Dermis blood vessel endothelial cell (primary cell): ENCODE measurements at regions not wholly inside any gene's neighbourhood (a gene's known extent, or its start where the extent isn't known, plus 50 kb on each side); places are given as distances from the start of the nearest gene placed in this dataset.

Experiments used
- DNase-seq: peaks from one replicate; pipeline ENCODE4 v3.0.0; 2010

DNA sequence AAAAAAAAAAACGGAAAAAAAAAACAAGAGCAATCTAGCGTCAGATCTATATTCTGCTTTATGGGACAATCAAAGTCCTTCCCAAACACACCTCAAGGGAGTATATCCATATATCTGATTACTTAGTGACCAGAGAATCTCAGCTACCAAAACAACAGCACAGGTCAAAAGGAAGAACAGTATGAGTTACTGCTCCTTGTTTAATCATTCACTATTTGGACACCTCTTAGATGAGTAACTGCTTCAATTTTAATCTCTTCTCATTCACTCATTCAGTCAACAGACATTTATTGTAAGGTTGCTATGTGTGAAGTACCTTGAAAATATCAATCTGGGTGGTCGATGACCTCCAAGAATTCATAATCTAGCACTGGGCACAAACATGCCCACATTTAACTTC is 193.2 kb downstream of the IRS2 start:
- no peak for DNase-seq

DNA sequence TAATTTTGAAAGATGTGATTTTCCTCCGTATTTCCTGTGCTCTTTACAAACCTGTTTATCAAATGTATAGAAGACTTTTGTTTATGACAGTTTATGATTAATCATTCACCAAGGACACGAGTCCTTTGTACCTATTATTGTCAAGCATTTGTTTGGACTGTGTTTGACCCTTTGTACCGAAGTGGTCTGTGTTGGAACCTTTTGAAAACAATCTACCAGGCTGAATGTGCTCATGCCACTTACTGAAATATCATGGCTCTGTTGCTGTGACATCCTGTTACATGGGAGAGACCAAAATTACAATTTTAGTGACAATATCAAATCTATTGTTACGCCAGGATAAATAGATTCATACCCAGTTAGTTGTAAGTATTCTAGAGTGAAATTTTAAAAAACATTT is 193.6 kb downstream of the IRS2 start:
- no peak for DNase-seq

DNA sequence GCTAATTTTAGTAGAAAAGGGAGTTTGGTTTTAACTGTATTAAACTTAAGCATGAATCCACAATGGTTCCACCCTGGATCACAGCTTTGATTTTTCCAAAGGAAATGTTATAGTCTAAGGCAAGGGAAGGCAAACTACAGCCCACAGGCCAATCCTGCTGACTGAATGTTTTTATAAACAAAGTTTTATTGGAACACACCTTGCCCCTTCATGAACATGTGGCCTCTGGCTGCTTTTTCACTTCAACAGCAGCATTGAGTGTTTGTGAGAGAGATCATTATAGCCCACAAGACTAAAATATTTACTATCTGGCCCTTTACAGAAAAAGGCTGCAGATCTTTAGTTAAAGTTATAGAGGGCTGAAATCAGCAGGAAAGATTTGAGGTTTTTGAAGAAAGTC is 198.7 kb downstream of the IRS2 start:
- DNase-seq = no peak

DNA sequence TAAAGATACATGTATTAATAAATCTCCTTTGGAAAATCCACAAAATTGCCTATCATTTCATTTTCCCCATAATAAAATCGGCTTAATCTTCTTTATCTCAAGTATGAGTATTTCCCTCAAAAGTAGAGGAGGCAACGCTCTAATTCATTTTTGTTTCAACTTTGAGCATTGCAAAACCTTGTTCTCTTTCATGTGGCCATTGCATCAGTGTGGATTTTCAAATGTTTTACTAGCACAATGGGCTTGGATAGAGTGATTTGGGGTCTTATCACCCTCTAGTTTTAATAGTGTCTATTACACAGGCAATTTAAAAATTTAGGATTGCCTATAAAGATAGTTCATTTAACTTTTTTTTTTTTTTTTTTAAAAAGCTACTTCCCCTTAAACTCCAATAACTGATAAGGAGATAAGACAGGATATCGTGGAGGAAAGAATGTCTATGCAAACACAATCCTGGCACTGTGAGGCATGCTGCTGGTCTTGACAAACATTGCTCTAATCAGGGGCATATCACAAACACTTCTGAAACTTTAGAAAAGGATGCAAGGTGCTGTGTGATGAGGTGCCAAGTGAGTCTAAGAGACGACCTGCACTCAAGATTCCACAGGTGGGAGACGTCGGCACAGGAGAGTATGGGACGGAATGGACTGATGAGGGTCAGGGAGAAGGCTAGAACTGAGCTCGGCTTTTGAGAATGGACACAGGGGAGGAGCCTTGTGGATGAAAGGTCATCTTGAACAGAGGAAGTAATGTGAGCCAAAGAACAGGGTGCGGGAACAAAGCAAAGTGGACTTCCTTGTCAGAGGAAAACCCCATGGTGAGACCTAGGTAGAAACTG is 199.7 kb downstream of the IRS2 start:
- no peak for DNase-seq

DNA sequence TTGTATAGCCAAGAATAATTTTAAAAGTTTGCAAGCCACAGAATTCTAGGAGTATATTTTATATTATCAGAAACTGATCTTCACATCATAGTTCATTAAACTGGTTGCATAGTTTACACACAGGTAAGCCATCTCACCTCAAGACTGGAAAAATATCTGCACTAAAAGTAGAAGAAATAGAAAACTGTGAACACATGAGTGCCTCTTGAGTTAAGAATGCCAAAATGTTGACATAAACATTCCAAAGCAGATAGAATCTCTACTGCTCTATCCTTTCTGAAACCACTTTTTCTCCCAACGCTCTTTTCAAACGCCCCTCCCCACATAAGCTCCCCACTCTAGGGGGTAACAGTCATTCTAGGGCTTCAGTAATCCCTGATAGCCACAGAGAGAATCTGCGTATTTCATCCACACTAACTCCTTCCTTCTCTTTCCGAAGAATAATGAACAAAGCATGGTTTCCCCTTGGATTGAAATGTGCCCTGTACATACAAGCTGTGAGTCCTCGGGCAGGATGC is 201.5 kb downstream of the IRS2 start:
- DNase-seq = no peak

DNA sequence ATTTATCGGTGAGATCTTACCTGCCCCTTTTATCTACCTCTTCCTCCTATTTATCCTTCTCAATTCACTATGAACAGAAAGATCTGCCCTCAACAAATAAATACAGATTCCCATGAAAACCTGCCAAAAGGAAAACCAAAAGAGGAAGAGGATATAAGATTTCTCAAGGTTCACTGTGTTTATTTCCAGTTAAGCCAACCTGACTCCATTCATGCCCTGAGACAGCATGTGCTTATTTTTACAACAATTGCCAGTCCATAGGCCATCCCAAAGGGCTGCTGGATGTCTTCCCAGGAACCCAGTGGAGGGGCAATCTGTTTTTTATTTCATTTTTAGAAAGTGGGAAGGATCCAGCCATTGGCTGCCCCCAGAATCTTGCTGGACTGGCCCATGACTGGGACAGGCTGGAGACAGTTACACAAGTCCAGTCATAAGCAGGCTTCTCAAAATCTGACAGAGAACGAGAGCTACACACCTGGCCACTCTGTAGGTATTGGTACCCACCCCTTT is 209.1 kb downstream of the IRS2 start:
- no peak for DNase-seq

DNA sequence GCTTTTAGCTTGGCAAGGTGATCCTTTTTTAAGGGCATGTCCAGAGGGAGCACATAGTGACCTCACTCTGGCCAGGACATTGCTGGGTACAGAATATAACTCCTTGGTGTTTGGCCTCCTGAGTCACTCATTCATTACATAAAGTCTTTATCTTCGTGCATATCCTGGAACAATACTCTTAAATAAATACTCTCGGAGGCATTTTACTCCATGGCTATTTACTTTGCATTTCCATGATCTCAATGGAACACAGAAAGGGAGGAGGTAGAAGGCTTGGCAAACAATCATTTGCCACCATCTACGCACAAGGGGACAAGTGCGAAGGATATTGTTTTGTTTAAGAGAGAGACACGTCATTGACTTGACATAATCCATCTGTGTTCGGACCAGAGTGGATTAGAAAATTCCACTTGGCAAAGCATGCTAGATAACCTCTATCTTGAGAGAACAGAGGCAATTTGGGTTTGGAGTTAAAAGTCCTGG is 210.0 kb downstream of the IRS2 start:
- no peak for DNase-seq

DNA sequence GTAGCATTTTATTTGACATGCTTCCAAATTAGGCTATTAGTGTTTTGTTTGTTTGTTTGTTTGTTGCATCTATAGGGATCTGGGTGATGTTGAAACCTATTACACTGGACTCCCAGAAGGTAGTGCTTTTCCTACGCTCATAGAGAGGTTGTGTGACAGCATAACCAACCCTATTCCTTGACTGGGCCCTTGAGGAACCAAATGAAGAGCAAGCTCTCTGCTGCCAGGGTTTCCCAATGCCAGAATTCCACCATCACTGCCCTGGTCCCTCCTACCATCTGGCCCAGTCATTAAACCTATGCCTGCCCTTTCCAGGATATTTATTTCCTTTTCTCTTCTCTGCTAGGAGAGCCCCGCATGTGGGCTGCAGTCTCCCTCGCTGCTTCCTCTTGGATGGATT is 210.6 kb downstream of the IRS2 start:
- no peak for DNase-seq

DNA sequence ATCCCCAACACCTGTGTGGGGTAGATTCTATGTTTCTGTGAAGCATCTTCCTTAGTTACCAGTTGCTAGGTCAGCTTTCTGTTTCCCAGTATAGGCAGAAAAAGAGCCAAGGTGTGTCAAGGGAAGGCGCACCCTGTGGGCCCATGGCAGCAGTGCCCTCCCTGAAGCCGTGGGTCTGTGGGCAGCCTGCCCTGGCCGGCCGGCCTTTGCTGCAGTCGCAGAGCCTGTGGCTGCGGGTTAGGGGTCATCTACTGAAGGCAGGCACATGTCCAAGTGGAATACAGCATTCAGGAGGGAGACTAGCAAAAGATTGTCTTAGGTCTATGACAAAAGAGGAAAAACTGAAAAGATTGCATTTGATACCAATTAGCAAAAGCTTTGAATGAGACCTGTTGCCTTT is 214.0 kb downstream of the IRS2 start:
- no peak for DNase-seq

DNA sequence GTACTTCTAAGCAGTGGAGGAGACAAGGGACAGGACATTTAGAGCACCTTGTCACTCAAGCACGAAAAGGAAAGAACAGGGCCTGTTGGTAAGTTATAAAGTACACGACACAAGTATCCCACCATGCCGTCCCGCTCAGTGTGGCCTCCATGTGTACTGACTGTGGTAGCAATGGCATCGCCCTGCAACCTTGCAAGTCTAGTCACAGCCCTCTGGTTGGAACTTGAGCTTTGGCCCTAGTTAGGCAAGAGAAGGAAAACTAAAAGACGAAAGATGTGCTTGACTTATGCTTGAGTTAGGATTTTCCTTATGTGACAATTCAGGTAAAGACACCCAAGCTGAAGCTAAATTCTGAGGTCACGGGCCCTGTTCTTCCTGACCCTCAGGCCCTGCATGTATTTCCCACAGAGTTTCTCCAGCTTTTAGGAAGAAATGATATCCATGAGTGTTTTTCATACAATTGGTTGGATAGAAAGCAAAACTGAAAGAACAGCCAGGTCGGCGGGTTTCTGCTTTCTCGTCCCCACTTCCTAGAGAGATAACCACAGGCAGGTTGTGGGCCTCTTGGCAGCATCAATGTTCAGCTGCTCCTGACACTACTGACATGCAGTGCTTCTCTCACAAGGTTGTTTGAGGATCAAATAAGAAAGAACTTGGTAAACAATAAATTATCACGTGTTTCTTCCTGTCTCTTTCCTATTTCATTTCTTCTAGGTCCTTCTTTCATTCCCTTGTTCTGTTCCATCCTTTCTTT is 216.2 kb downstream of the IRS2 start:
- DNase-seq = no peak

DNA sequence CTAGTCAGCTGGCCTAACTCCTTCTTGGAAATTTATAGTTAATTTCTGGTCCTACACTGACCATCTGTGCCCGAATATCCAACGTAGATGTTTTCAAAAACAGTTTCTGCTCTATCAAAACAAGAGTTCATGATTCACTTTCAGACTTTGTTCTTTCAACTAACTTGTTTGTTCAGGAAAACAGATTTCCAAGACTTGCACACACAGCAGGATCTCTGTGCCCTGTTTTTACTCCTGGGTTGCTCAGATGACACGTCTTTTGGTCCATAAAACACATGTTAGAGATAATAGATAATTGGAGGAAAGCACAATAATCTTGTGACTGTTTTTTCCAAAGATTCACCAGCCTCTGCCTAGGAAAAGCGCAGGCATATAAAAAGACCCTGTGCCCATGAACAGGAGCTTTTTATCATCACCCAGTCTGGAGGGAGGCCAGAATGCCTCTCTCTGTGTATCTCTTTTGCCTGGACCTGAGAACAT is 218.0 kb downstream of the IRS2 start:
- no peak for DNase-seq

DNA sequence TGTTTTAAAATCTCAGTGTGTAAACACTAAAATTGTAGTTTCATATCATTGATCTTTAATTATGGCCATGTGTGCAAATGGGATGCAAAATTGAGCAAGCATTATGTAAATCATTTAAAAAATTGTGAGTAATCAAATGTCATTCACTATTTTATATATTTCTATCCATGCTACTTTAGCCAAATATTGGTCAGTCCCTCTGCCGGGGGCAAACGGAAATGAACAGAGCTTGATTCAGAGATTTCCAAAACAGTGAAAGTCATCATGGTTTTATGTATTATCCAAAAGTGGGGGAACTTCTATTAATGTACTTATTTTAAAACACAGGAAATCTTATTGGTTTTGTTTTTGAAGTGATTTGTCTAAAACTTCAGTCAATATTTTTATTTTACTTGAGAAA is 219.1 kb downstream of the IRS2 start:
- DNase-seq = no peak

DNA sequence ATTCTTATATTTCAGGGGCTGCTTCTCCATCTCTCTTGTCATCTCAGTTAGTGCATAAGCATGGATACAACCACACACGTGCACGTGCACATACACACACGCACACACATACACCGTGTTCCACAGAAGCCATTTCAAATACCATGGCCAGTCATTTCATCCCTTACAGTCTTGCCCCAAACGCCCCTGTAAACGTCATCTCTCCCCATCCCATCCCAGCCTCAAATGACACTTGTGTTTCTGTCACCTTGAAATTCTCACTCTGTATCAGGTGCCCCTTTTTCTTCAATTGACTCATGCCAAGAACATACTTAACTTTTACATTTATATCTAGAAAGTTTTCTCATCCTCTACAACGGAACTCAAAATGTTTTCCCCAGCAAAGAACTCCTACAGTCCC is 220.5 kb downstream of the IRS2 start:
- DNase-seq = no peak

DNA sequence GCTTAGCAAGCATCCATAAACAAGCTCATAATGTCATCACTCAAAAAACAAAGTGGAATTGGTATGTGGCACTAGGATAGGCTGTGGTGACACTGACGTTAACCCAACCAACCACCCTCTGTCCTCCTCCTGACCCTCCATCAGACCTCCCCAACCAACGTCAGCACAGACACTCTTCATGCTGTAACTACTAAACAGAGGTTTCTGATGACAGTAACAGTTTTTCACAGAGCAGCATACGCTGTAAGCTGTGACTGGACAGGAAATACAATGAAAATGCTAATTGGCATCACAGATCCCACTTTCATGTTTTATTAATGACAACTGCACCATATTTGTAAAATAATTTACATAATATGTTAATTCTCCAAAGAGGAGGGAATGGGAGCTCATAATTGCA is 238.0 kb downstream of the IRS2 start:
- DNase-seq = no peak

DNA sequence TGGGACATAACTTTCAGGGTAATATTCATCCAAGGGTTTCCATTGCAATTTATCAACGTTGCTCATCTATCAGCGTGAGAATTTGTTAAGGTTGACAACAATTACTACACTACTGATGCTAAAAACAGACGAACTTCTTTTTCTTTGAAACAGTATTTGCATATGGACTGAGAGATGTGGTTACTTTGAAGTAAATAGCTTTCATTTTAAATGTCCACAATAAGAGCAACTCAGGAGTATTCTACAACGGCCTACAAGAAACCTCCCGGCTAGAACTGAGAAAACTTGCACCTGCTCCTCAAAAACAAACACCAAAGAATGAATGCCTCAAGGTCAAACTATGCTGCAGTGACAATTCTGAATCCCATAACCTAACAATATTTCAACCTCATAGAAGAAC is 238.4 kb downstream of the IRS2 start:
- no peak for DNase-seq

DNA sequence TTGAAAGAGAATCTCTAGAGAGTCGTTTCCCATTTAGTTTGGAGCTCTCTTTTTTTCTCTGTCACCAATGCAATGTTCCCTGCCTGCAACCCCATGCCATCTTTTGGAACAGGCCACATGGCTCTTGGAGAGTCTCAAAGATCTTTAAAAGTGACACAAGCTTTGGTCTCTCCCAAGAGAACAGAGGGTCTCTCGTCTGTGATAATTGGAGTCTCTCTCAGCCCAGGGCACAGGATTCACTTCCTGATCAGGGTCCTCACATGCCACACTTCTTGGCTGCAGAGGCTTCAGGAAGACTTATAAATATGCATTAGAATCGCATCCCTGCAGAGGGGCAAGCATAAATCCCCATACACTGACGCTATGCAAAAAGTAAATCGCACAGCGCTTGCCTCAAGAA is 240.5 kb downstream of the IRS2 start:
- no peak for DNase-seq

DNA sequence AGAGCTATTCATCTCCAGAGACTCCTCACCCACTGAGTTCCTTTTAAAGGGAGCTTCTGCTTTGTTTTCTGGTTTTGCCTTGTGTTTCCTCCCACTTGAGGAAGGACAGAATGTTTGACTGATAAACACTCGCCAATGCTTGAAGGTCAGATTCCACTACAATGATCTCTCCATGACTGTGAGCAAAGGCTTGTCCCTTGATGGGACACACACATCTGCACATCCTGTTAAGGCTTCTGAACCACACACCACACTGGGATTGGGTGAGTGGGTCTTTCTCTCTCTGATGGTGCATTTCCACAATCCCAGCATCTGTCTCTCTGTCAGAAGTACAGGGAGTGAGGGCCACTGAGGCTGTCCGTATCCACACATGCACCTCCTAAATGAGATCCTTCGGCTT is 245.3 kb downstream of the IRS2 start:
- no peak for DNase-seq

DNA sequence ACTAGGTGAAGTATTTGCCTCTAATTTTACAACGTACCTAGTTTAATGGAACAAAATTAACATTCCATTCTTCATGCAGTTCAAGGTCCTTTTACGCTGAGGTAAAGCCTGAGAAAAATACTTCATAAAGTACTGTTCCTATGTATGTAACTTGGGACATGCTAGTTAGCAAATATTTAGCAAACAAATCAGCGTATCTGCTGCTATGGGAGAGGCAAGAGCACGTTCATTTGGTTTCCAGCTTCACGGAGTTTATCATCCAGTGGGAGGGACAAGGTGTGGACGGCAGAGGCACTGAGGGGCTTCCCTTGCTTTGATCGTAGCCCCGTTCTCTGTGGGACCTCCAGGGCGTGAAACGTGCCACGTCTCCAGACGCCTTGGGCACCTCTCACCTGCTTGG is 248.8 kb downstream of the IRS2 start:
- no peak for DNase-seq

DNA sequence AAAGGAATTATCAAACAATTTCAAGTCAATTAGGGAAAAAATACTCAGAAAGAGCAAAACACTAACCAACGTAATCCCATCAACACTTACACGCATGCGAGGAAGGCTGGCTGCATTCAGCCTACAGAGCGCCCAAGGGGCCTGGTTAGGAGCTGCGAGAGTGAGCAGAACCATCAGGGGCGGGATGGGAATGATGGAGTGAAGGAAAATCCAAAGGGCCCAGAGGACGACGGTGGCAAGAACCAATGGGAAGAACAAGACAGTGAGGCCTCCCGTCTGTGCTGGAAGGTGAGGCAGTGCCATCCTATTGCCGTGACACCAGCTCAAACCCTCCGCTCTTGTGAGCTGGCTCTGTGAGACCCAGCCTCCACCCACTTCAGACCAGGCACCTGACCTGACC is 253.0 kb downstream of the IRS2 start:
- no peak for DNase-seq

DNA sequence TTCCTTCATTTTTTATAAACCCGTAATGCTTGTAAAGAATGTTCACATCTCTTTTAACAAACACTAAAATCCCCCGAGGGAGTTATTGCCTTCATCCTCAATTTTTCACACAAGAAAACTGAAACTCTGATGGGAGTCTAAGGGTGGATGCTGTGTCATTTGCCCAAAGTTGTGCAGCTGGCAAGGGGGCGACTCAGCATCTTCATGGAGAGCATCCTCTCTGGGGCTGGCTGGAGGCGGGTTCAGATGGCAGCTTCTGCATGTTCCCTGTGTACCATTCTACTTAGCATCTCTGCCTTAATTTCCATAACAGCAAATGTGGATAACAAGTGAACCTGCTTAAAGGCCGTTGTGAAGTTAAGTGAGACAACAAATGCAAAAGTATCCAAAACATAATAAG is 256.4 kb downstream of the IRS2 start:
- DNase-seq = no peak

DNA sequence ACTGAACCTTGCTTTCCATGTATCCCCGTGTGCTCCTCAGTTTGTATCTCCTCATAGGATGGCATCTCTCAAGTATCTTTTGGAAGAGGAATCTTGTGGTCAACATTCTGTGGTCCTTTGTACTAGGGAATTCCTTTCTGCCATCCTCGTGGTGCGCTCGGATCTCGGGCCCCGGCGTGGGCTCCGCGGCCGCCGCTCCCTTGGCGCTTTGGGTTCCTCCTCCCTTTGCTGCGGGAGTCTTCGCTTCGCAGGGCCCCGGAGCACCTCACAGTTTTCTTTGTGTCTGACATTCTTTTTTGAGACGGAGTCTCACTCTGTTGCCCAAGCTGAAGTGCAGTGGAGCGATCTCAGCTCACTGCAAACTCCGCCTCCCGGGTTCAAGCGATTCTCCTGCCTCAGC is 264.7 kb downstream of the IRS2 start:
- DNase-seq = no peak

DNA sequence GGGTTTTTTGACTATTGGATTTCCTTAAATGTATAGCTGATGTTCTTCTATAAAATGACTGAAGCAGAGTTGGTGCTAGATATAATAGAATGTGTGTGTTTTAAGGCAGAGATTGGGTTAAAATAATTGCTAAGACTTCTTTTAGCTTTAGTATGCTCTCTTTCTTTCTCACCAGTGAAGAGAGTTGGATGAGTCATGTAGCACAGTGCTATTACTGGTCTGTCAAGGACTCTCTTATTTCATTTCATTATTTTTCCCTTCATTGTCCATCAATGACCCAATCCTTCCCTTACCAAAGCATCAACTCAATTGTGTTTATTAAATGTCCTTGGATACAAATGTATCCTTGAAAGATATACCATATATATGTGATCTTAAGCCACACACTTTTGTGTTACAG is 268.9 kb downstream of the IRS2 start:
- no peak for DNase-seq

DNA sequence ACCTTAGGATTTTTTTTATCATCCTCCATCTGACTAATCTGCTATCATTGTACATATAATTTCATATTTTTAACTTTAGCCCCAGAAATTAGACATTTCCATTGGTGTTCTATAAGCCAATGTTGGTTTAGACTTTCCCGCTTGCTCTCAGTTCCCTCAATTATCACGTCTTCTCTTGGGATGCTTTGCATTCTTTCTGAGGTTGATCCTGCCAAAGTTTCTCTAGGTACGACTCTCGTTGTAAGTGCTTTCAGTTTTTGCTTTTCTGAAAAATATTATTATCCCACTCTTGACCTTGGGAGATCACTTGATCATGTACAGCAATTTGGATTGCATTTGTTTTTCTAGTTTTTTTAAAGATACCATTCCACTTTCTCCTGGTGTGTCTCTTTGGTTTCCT is 270.2 kb downstream of the IRS2 start:
- DNase-seq = no peak

DNA sequence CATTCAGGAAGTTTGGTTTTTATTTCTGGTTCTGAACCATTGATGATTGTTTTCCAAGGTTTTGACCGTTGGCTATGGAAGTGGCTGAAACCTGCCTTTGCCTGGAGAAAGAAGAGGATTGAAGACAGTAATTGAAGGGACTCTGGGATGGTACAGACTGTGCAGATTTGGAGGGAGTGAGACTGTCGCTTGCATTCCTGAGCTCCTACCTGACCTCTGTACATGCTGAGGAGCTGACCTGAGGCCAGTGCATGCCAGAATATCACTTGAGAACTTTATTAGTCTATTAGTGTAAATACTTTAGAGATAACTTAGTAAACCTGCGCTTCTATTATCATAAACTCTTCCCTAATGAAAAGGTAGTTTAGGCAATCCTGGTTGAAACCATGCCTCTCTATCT is 276.4 kb downstream of the IRS2 start:
- no peak for DNase-seq
